GM12872 (cell line): ENCODE measurements at regions not wholly inside any gene's neighbourhood (a gene's known extent, or its start where the extent isn't known, plus 50 kb on each side); places are given as distances from the start of the nearest gene placed in this dataset.

ENCODE experiments used
- TF ChIP-seq, protein P1 (sequence below): IDR thresholded peaks from 3 replicates; pipeline ENCODE4 v1.5.1; 2011; ENCODE audit warnings: low read depth, mild to moderate bottlenecking, low read length, moderate library complexity; ENCODE audit not compliant: insufficient read depth

GRCh38 chr2:65831509-65831908 is 399.1 kb upstream of the SPRED2 start:
- TF ChIP-seq, protein P1, sequence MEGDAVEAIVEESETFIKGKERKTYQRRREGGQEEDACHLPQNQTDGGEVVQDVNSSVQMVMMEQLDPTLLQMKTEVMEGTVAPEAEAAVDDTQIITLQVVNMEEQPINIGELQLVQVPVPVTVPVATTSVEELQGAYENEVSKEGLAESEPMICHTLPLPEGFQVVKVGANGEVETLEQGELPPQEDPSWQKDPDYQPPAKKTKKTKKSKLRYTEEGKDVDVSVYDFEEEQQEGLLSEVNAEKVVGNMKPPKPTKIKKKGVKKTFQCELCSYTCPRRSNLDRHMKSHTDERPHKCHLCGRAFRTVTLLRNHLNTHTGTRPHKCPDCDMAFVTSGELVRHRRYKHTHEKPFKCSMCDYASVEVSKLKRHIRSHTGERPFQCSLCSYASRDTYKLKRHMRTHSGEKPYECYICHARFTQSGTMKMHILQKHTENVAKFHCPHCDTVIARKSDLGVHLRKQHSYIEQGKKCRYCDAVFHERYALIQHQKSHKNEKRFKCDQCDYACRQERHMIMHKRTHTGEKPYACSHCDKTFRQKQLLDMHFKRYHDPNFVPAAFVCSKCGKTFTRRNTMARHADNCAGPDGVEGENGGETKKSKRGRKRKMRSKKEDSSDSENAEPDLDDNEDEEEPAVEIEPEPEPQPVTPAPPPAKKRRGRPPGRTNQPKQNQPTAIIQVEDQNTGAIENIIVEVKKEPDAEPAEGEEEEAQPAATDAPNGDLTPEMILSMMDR, result no peak

GRCh38 chr2:65826567-65826966 is 394.2 kb upstream of the SPRED2 start:
- TF ChIP-seq, protein P1, result no peak

DNA sequence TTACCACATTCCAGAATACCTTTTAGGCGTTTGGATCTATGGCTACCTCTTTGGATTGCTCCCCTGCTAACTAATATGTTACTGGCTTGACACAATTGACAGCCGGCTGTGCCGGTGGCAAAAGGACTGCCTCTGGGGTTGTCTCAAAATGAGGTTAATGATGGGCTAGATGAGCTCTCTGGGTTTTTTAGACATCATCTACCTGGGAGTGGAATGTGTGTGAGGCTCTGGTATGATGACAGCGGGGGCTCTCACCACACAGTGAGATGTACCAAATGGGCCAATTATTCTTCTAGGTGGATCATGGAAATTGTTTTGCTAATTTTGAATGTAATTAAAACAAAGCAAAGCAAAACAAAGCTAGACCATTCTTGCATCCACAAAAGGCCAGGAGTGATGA is 391.1 kb upstream of the SPRED2 start:
- TF ChIP-seq, protein P1, result no peak

GRCh38 chr2:65820454-65820853 is 388.1 kb upstream of the SPRED2 start:
- TF ChIP-seq, protein P1, result no peak

DNA sequence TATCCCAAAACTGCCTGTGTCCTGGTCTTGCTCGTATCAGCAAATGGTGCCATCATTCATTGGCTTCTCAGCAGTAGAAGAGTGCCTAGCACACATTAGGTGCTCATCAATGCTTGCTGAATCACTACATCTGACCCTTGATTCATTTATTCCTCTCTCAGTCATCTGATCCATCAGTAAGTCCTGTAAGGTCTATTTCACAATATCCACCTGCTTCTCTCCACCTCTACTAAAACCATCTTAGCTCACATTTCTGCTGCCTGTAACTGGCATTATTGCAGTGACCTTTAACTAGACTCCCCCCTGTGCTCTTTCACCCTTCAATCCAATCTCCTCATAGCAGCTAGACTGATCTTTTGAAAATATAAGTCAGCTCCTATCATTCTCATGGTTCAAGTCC is 387.6 kb upstream of the SPRED2 start:
- TF ChIP-seq, protein P1, result no peak

GRCh38 chr2:65818873-65819451 is 386.6 kb upstream of the SPRED2 start:
- TF ChIP-seq, protein P1, result no peak

DNA sequence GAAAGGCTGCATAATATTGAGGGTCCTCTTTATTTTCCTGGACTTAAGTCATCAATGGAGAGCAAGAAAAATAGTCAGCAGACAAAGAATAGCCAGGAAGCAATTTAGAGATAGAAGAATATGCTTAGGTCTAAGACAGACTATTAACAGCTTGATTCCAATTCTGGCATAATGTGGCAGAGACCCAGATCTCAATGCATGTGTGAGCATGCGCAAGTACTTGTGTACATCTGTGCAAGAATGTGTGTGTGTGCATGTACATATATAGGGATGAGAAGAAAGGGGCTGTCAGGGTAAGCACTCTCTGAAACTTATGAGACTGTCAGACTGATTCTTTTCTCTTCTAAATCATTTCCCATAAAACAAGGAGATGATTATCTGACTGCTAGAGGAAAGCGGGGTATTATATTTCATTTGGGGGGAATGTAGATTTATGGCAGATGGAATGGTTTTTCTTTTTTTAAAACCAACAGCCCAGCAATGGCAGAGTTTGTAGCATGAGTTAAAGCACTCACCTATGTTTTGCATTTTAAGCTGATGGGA is 381.3 kb upstream of the SPRED2 start:
- TF ChIP-seq, protein P1, result no peak
